Tibial nerve (tissue), 4 donors: ENCODE measurements at regions not wholly inside any gene's neighbourhood (a gene's known extent, or its start where the extent isn't known, plus 50 kb on each side); places are given as distances from the start of the nearest gene placed in this dataset.

Experiments
- CTCF ChIP-seq, 5 experiments: fragments of 200-600 bp in 3 of 5; fragments of 450-650 bp in 2 of 5; sonication (generic) in 3 of 5; IDR thresholded peaks; one replicate each; pipeline ENCODE4 v1.5.1; 2016 to 2019; ENCODE audit warnings: antibody characterized with exemption in 5 of 5, mild to moderate bottlenecking in 3 of 5, moderate library complexity in 2 of 5
- EP300 ChIP-seq, 2 donors: sonication (generic); formaldehyde crosslinking; IDR thresholded peaks; one replicate each; pipeline ENCODE4 v1.6.1; 2017; ENCODE audit warnings: antibody characterized with exemption in 2 of 2, mild to moderate bottlenecking in 1 of 2
- POLR2A ChIP-seq, 2 donors: fragments of 450-650 bp; IDR thresholded peaks; one replicate each; pipeline ENCODE4 v1.6.1; 2017; ENCODE audit warnings: antibody characterized with exemption in 2 of 2, mild to moderate bottlenecking in 2 of 2, moderate library complexity in 2 of 2

GRCh38 chr5:124519396-124519795, 227.0 kb downstream of the ZNF608 start:
- TF ChIP-seq CTCF (IDR thresholded peaks at IDR 0.05): no peak
- TF ChIP-seq EP300 (IDR thresholded peaks at IDR 0.05): no peak
- TF ChIP-seq POLR2A (IDR thresholded peaks at IDR 0.05): no peak
